HFF-Myc (cell line): ENCODE measurements at regions not wholly inside any gene's neighbourhood (a gene's known extent, or its start where the extent isn't known, plus 50 kb on each side); places are given as distances from the start of the nearest gene placed in this dataset.

Experiments
- DNase-seq: peaks from one replicate; pipeline ENCODE4 v3.0.0-alpha.2; 2011; ENCODE audit warnings: low read depth; ENCODE audit errors: extremely low read depth
- H3K4me3 ChIP-seq: replicated peaks from 2 replicates; pipeline ENCODE4 v1.5.1; 2011; ENCODE audit warnings: low read depth, mild to moderate bottlenecking, control low read depth, low read length
- CTCF ChIP-seq: IDR thresholded peaks from 2 replicates; pipeline ENCODE4 v1.5.1; 2012; ENCODE audit warnings: mild to moderate bottlenecking, low read depth, low read length, control low read depth; ENCODE audit errors: missing control alignments

DNA sequence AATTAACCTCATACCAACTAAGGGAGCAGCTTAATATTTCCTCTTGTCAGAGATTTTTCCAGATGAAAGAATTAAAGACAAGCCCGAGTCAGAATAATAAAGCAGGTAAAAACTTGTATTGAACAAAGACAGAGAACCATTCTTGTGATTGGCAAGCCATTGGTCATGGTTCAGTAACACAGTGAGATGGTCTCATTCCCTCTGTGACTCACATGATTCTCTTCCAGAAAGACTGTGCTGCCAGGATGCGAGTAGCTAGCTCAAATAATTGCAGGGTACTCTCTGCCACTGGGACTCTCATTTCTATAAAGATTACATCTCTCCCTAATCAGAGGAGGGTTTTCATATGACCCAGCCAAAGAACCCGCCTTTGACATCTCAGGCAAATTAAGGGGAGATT is 179.4 kb downstream of the PHLDA1 start:
- no peak for DNase-seq
- H3K4me3 ChIP-seq = no peak overlapping the region
- no peak for TF ChIP-seq CTCF

- DNase-seq = peak; percentile 64
- no peak for TF ChIP-seq CTCF
- no peak overlapping the region for H3K4me3 ChIP-seq
Observed at GRCh38 chr12:75850721-75851462, 180.7 kb downstream of the PHLDA1 start.

GRCh38 chr12:75848961-75849360 is 182.6 kb downstream of the PHLDA1 start:
- no peak for TF ChIP-seq CTCF

DNA sequence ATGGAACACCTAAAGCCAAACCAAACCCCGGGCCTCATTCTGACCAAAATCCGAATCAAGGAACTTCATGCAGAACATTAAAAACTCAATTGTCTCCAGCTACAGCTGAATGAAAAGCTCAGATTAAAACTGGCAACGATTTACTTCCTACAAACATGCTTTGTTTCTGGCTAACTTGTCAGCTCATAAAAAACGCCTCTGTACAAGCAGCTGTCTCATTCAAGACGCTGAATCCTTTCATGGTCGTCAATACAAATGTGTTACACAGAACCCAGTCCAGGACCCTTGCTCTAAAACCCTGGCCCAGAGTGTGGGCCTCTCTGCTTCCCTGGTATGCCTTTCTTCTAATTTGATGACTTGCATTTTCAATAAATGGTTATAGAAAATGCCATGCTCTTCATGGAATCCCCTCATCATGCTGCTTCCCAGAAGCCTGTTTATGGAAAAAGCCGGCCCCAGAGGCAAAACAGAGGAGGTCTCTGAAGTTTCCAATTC is 183.1 kb downstream of the PHLDA1 start:
- TF ChIP-seq CTCF = no peak
- no peak for DNase-seq
- H3K4me3 ChIP-seq = no peak overlapping the region

More at GRCh38 chr12:75848961-75849360, 182.6 kb downstream of the PHLDA1 start:
- H3K4me3 ChIP-seq = no peak overlapping the region
- no peak for DNase-seq

GRCh38 chr12:75846102-75846501 is 185.5 kb downstream of the PHLDA1 start:
- no peak for DNase-seq
- no peak for TF ChIP-seq CTCF
- no peak overlapping the region for H3K4me3 ChIP-seq

DNA sequence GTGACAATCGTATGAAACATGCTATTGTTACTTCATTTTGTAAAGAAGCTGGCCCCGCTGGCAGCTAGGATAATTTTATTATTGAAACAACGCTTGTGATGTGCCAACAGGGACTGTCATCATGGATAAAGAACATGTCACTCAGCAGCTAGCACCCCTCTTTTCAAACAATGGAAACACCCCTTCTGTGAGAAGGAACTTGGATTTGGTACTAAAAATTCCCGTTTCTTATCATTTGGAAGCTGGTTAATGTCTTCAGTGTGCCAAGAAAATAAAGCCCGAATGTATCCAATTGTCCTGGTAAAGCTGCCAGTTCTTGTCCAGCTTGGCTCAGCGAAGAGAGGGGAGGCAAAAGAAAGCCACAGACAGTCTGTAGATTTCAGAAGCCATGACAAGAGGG is 186.6 kb downstream of the PHLDA1 start:
- TF ChIP-seq CTCF = no peak
- no peak overlapping the region for H3K4me3 ChIP-seq
- DNase-seq = no peak
